Keratinocyte (primary cell): ENCODE measurements at regions not wholly inside any gene's neighbourhood (a gene's known extent, or its start where the extent isn't known, plus 50 kb on each side); places are given as distances from the start of the nearest gene placed in this dataset.

Source experiments
- CTCF ChIP-seq, 3 experiments: IDR thresholded peaks in 1 of 3; conservative IDR thresholded peaks in 1 of 3; optimal IDR thresholded peaks in 1 of 3; 2 replicates in 2 of 3; 3 replicates in 1 of 3; pipeline versions ENCODE3 to v1.5.1; 2011; ENCODE audit warnings: low read length in 3 of 3, mild to moderate bottlenecking in 3 of 3, moderate library complexity in 2 of 3, control low read depth in 1 of 3, inconsistent platforms in 1 of 3; ENCODE audit not compliant: insufficient read depth in 2 of 3; ENCODE audit errors: extremely low read depth in 1 of 3
- EZH2 ChIP-seq: IDR thresholded peaks from one replicate; pipeline ENCODE4 v1.6.1; 2012; ENCODE audit warnings: inconsistent platforms, mild to moderate bottlenecking, low read length, moderate library complexity

GRCh38 chr5:90000351-90000750 is 409.2 kb downstream of the CETN3 start:
- TF ChIP-seq CTCF (optimal IDR thresholded peaks at IDR 0.05 in 1 of 3, IDR thresholded peaks at IDR 0.05 in 1 of 3, conservative IDR thresholded peaks at IDR 0.05 in 1 of 3; ENCODE audit: extremely low read depth in 1 of 3, insufficient read depth in 2 of 3, low read length in 3 of 3) (no peak), EZH2 (no peak)
